Stimulated activated CD8-positive, alpha-beta memory T cell treated with anti-CD3 and anti-CD28 coated beads, Interleukin-4, amount 100 ng/mL, for 24 hours (primary cell): ENCODE measurements at regions not wholly inside any gene's neighbourhood (a gene's known extent, or its start where the extent isn't known, plus 50 kb on each side); places are given as distances from the start of the nearest gene placed in this dataset.
"Not testable (repeated sequence)": the region's sequence is repeated elsewhere in the genome, so short reads cannot be mapped to it uniquely, and the experiment has no call there.

Experiments
- DNase-seq: peaks from one replicate; pipeline ENCODE4 v3.0.0-alpha.2; 2020; ENCODE audit warnings: low read depth

DNA sequence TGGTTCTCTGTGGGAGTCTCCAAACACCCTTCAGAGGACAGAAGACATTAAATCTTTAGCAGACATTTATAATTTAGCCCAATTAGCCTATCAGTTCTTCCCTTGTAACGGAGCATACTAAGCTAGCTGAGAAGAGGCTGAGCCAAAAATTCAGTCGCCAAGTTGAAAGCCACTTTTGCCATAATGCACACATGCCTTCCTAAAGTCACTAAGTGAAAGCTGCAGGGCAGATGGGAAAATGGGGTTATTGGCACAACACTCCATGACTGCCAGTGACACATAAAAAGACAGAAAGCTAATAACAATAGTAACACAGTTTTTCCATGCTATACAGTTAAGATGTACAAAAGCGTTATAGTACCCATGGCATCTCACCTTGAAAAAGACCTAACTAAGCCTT is 176.2 kb downstream of the DIRAS2 start:
- DNase-seq = no peak

DNA sequence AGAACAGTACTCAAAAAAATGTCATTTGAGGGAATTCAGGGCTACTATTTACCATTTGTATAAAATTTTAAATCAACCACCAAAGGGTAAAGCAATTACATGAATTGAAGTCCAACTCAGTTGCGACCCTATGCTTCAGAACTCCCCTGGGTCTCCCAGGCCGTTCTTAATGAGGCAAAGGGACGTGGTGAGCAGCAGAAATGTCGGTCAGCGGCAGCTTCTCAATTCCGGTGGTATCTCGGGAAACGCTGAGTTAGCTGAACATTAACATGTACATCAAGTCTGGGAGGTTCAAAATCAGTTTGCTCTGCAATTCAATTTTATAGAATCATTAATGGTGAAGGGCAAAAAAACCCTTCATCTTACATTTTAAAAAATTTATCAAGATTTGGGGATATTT is 173.2 kb downstream of the DIRAS2 start:
- DNase-seq = no peak

DNA sequence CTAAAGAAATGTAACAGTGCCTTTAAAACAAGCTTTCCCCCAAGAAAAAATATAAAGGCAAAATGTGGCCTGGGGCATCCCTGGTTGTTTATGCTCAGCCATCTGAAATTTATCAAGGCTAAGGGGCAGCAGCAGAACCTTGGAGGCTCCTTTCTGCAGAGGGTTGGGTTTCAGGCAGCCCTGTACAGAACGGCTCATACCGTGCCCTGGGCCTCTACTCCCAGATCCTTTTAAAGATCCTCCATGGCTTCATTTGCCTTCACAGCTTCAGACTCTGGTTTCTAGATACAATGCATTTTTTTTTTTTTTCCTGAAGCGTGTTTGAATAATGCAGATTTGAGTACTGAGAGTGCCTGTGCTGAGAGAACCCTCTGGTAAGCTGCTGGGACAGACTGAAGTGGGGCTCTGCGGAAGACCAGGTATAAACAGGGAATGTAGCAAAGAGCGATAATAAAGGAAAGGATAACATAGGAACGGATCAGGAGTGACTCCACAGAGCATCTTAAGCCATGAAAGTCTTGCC is 172.7 kb downstream of the DIRAS2 start:
- DNase-seq = no peak

DNA sequence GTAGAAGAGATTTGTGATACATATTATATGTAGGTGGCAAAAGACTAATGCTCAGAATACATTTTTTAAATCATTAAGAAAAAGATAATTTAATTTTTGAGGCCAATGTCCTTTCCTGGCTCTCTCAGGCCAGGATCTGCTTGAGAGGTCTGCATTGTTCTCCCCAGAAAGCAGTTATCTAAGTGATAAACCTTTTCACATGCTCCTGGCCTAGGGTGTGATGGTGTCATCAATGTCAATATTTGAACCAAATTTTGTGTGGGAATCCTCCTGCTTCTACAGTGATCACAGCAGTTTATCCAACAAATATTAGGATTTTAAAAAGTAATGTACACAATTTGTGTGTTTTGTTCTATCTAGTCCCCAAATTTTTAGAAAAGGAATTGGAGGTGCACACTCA is 166.6 kb downstream of the DIRAS2 start:
- no peak for DNase-seq

DNA sequence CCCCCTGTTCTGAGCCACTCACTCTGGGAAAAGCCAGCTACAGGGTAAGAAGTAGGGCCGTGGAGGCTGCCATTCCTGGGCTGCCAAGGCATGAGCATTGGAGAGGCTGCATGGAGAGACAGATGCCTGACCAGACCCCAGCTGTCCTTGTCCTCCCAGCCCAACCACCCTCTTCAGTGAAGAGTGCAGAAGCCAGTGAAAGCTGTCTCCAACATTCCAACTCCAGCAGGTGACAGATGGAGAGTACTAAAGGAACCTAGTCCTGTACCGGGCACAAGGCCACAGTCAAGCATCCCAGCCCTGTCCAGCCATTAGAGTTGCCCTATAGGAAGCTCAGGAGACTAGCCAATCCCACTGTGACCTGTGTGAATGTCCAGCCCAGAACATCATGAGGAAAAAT is 165.1 kb downstream of the DIRAS2 start:
- no peak for DNase-seq

DNA sequence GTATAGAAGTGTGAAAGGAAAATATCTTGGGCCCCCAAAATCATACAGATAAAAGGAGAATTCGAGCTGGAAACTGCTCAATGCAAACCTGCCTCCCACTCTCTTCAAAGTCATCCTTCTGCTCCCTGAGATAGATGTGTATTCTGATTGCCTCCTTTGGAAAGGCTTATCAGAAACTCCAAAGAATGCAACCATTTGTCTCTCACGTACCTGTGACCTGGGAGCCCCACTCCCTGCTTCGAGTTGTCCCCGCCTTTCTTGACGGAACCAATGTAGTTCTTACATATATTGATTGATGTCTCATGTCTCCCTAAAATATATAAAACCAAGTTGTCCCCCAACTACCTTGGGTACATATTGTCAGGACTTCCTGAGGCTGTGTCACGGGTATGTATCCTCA is 163.8 kb downstream of the DIRAS2 start:
- DNase-seq = no peak

DNA sequence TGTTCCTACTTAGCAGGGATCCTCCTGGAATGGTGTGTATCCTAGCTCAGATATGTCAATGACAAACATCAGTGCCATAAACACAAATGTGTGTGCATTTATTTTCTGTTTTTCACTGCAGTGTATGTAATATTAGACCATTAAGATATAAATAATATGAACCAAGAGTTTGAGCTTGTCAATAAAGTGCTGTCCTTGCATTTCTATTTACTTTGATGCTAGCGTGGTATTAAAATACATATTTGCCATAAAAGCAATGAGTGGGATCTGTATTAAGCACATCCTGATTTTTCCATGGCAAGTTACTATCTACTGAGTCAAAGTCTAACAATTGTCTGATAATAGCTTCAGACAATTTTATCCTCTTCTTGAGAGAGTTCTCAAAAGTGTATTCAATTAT is 157.6 kb downstream of the DIRAS2 start:
- DNase-seq = no peak

DNA sequence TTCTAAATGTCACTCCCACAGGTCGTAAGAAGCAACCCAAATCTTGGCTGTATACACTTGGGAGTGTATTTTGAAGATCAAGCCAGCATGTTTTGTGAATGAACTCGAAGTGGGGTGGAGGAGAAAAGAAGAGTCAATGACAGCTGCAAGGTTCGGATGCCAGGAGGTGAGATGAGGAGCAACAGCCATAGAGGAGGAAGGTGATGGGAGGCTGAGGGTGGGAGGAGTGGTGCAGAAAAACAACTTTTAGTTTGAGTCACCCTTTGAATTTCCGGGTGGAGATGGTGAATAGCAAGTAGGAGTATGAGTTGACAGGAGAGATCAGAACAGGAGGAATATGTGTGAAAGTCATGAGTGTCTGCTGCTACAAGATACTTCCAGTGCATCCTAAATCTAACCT is 153.6 kb downstream of the DIRAS2 start:
- no peak for DNase-seq

DNA sequence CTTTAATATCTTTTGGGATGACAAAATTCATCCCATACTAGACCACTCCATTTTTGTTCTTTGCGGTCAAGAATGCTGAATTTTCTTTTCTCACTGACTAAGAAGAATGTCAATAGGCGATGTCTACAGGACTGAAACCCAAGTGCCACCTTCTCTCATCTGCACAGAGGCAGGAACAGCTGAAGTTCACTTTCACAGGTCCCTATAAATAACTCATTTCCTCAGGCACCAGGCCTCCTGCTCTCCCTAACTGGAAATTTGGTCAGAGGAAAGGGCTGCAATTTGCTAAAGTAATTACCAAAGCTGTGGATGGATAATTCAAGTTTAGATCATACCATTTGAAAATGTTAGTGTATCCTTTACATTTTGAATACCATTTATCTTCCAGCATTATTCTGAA is 142.9 kb downstream of the DIRAS2 start:
- DNase-seq = no peak

DNA sequence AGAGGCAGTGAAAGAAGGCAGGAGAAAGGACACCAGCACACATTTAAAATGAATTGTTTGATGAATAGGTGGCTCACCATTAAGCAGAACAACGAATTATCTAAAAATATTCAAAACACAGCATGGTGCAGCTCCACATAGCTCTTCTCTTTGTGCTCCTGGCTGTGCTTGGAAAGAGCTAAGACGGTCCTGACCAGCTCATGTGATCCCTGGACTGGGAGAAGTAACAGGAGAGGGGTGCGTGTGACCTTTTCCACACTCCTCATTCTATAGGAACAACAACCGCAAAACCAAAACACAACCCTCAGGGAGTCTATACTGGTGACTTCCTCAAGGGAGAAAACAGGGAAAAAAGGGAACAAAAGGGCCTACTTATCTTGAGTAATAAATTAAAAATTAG is 140.5 kb downstream of the DIRAS2 start:
- DNase-seq = no peak

DNA sequence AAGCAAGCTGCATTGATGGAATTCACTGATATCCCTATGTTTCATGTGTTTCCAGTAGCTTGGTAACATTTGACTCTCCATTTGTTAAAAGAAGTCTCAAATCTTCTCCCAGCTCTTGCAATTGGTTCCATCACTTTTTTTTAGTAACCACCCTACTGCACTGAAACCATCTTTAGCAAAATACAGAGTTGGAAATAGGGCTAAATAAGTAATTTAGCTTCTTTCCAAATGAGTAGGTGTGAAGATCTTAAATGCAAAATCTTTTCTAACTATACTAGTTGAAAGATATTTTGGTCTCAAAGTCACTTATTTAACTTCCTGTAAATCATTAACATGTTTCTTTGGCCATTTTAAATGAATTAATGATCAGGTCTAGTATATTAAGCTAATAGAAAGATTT is 138.1 kb downstream of the DIRAS2 start:
- DNase-seq = no peak

DNA sequence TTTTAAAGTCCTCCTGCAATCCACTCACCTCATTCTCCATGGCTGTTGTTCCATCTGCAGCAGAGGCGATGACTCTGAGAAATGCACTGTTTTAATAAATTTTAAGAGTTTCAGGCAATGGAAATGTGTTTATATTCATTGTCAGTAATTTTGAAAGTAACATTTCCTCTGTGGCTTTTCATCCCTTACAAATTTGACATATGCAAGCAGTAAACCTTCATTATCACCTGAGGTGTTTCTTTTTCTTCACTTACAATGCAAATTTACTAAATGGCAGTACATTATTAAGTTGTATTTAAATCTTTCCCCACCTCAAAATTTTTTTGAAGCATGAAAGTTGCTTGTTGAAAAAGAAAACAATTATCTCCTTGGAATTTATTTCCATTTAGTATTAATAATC is 136.9 kb downstream of the DIRAS2 start:
- DNase-seq = no peak

DNA sequence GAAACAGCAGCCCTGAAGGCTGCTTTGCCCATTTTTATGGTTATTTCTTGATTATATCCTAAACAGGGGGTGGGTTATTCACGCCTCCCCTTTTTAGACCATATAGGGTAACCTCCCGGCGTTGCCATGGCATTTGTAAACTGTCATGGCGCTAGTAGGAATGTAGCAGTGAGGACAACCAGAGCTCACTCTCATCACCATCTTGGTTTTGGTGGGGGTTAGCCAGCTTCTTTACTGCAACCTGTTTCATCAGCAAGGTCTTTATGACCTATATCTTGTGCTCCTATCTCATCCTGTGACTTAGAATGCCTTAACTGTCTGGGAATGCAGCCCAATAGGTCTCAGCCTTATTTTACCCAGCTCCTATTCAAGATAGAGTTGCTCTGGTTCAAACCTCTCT is 136.2 kb downstream of the DIRAS2 start:
- DNase-seq = not testable (repeated sequence)

DNA sequence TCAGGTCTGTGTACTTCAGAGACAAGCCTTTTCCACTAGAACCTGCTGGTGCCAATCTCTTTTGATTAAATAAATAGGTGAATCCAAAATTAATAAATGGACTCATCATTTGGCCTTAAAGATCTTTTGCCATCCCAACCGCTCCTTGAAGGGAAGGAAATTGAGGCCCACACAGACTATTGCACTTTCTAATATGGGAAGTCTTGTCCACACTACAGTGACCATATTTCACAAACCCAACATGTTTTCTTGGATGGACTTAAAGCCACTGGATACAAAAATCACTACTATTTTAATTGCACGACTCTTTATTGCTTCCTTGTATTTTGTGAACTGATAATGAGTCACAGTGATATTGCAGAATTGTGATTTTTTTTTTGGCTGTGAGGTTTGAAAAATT is 135.0 kb downstream of the DIRAS2 start:
- no peak for DNase-seq

DNA sequence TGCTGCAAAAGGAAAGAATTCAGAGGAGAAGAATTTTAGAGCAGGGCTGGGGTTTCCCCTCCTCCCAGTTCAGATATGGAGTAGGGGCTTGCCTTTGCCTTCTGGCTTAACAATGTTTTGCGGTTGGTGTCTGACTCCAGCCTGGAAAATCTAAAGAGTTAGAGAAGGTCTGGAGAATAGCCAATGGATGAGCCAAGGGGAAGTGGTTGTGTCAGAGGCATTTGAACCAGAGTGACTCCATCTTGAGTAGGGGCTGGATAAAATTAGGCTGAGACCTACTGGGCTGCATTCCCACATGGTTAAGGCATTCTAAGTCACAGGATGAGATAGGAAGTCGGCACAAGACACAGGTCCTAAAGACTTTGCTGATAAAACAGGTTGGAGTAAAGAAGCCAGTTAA is 133.7 kb downstream of the DIRAS2 start:
- no peak for DNase-seq

DNA sequence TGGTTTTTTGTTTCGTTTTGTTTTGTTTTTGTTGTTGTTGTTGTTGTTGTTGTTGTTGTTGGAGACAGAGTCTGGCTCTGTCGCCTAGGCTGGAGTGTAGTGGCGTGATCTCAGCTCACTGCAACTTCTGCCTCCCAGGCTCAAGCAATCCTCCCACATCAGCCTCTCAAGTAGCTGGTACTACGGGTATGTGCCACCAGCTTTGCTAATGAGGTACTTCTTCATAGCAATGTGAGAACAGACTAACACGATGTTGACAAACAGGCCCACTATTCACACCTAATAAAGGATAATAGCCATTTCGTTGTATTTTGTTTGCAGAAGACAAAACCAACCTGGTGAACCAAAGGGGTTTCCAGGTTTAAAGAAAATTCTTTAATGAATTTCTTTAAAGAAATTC is 130.9 kb downstream of the DIRAS2 start:
- DNase-seq = no peak

DNA sequence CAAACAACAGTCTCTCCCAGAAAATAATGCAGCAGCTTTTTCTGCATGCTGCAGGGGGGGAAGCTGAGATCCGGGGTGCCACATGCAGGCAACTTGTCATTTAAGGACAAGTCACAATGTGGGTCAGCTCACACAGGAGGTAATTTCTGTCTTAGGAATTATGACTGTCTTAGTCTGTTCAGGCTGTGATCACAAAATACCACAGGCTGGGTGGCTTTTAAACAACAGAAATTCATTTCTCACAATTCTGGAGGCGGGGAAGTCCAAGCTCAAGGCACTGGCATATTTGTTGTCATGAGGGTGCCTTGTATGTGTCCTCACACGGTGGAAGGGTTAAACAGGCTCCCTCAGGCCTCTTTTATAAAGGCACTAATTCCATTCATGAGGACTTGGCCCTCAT is 127.7 kb downstream of the DIRAS2 start:
- DNase-seq = no peak

DNA sequence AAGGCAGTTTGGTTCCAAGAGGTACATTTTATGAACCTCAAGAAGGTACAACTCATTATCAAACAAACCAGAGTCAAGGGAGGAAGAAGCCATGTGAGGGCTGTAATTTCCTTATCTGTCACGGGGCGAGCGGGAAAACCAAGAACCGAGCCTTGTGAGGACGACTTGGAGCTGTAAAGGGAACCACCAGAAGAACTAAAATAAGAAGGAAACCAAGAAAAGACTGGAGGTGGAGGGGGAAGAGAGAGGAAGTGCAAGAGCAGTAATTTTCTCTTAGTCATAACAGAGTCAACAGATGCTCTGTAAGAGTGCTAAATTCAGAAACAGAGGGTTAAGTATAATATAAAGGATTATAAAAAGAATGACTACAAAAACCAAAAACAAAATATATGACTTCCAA is 127.1 kb downstream of the DIRAS2 start:
- DNase-seq = no peak

DNA sequence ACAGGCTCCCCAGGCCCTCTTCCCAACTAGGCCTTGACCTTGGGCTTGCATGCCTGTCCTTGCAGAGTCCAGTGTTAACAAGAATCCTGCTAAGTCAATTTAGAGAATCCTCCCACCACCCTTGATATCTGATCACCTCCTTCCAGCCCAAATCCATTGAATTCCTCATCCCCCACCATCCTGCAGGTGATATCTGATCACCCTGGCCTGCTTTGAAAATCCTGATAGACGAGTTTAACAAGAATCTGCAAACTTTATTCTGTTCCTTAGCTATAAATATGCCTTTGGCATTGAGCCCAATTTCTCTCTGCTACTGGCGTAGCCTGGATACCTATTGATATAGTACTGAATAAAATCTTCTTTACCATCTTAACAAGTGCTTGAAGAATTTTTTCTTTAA is 125.5 kb downstream of the DIRAS2 start:
- DNase-seq = no peak

DNA sequence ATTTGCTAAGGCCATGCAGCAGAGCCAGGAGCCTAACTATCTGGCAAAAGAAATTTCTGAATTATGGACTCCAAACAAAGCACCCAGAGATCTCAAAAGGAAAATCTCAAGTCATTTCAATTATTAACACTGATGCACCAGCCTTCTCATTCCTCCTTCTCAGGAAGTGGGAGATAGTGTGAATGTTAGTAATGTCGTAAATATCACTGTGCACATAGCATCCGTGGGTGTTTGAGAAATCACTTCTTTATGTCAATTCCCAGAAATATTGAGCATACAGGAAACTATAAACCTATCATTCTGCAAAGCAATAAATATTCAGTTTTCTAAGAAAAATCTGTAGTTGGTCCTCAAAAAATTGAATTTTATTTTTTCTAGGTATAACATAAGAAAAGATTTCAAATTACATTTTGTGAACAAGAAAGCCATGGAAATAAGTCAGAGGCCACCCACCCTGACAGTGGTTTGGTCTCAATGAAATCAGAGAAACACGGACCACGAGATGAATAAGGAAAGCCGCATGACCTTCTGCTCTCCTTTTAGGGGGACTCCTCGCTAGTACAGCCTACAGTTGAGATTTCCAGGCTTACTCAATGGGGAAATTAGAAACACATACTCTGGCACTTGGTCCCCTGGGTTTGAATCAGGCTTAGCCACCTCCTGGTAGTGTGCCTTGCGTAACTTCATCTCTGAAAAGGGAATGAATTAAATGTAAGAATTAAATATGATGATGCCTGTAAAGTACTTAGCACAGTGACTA is 120.6 kb downstream of the DIRAS2 start:
- DNase-seq = no peak

DNA sequence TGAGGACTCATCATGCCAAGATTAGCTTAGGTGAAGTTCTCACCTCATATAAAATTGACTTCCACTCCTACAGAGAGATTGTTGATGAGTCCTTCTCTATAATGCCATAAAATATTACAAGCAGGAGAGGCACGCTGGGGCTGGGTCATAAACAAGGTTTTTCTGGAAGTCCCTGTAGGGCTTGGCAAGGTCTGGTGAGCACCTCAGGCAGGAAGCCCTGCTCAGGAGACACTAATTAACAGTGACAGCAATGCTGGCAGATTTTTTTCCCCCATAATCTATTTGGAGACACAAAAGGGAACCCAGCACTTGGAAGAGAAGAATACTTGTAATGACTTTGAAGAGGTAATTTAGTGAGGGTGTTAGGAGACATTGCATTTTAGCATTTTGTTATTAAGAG is 118.7 kb downstream of the DIRAS2 start:
- no peak for DNase-seq

DNA sequence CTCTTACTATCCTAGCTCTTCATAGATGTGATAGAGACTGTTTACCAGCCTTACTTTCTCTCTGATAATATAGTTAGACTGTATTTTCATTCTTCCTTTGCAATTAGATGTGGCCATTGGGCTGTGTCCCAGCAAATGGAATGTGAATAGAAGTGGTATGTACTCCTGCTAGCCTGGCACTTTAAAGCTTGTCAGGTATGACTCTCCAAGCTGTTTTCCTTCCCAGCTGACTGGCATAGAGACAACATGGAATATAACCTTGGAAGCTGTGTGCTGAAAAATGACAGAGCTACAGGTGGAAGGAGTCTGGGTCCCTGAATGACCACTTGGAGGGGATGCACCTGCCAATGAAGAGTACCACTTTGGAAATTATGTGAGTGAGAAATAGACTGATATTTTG is 116.2 kb downstream of the DIRAS2 start:
- DNase-seq = no peak

DNA sequence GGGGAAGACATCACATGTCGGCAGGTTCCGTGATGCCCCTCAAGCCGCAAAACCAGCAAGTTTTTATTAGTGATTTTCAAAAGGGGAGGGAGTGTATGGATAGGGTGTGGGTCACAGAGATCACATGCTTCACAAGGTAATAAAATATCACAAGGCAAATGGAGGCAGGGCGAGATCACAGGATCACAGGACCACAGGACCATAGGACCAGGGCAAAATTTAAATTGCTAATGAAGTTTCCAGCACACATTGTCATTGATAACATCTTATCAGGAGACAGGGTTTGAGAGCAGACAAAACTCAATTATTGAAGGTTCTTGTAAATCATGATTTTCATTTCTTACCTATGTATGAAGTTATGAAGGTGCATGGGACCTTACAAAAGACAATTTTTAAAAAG is 106.5 kb downstream of the DIRAS2 start:
- not testable (repeated sequence) for DNase-seq

DNA sequence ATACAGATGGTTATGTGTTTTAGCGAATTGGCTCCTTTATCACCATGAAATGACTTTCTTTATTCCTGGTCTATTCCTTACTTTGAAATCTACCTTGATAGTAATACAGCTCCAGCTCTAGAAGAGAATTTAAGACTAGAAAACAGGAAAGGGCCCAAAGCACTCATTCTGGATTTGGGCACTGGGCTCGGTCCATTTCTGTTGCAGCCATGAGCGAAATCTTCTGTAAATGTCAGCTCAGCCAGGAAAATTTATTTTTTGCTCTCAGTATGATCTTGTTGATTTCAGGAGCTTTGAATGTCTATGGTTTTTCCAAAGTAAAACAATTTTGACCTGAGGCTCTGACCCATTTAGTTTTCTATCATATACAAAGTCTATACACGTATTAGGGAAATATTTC is 104.1 kb downstream of the DIRAS2 start:
- no peak for DNase-seq
